HG03135 (cell line): ENCODE measurements at regions not wholly inside any gene's neighbourhood (a gene's known extent, or its start where the extent isn't known, plus 50 kb on each side); places are given as distances from the start of the nearest gene placed in this dataset.

Source experiments
- ATAC-seq: cut with Tn5 transposase; IDR thresholded peaks from one replicate; pipeline ENCODE4 v1.9.1; 2021; ENCODE audit warnings: mild to moderate bottlenecking, moderate library complexity; ENCODE audit not compliant: unreplicated experiment

GRCh38 chr9:88786291-88787079 lies 204.8 kb upstream of the S1PR3 start:
- ATAC-seq, result no peak

- ATAC-seq, result no peak
Measured at GRCh38 chr9:88789785-88790184, 201.5 kb upstream of the S1PR3 start.

- no peak for ATAC-seq
Measured at GRCh38 chr9:88791105-88791805, 200.0 kb upstream of the S1PR3 start.

GRCh38 chr9:88792502-88792901 lies 198.8 kb upstream of the S1PR3 start:
- no peak for ATAC-seq

GRCh38 chr9:88794100-88794499 lies 197.2 kb upstream of the S1PR3 start:
- ATAC-seq, result no peak

- no peak for ATAC-seq
Measured at GRCh38 chr9:88796947-88797346, 194.3 kb upstream of the S1PR3 start.

- no peak for ATAC-seq
Measured at GRCh38 chr9:88798476-88798875, 192.8 kb upstream of the S1PR3 start.

GRCh38 chr9:88799541-88800328 lies 191.5 kb upstream of the S1PR3 start:
- no peak for ATAC-seq

- ATAC-seq, result no peak
Measured at GRCh38 chr9:88800329-88800682, 191.0 kb upstream of the S1PR3 start.

- no peak for ATAC-seq
Measured at GRCh38 chr9:88801214-88801796, 190.0 kb upstream of the S1PR3 start.

- ATAC-seq, result no peak
Measured at GRCh38 chr9:88802533-88802932, 188.7 kb upstream of the S1PR3 start.

GRCh38 chr9:88803546-88804253 lies 187.6 kb upstream of the S1PR3 start:
- no peak for ATAC-seq

GRCh38 chr9:88804254-88804596 lies 187.0 kb upstream of the S1PR3 start:
- no peak for ATAC-seq

GRCh38 chr9:88805217-88805943 lies 185.9 kb upstream of the S1PR3 start:
- no peak for ATAC-seq

GRCh38 chr9:88807426-88807825 lies 183.8 kb upstream of the S1PR3 start:
- no peak for ATAC-seq

- no peak for ATAC-seq
Measured at GRCh38 chr9:88808019-88808656, 183.1 kb upstream of the S1PR3 start.

- no peak for ATAC-seq
Measured at GRCh38 chr9:88808761-88809354, 182.4 kb upstream of the S1PR3 start.

- no peak for ATAC-seq
Measured at GRCh38 chr9:88809355-88810161, 181.7 kb upstream of the S1PR3 start.
